Cardiac muscle cell (in vitro differentiated cells and primary cell): ENCODE measurements at regions not wholly inside any gene's neighbourhood (a gene's known extent, or its start where the extent isn't known, plus 50 kb on each side); places are given as distances from the start of the nearest gene placed in this dataset.

Experiments
- DNase-seq, 2 donors: peaks; one replicate each; pipeline versions ENCODE4 v3.0.0 to v3.0.0-alpha.2; 2010 to 2017; ENCODE audit warnings: low read depth in 1 of 2, low spot score in 1 of 2
- H3K27ac ChIP-seq: fragments of 200-600 bp; sonication (generic); 2 replicates; pipeline ENCODE4 v1.5.1; 2016
- H3K27me3 ChIP-seq: fragments of 200-600 bp; sonication (generic); 2 replicates; pipeline ENCODE4 v1.6.0; 2016; ENCODE audit warnings: control low read depth
- H3K36me3 ChIP-seq: fragments of 200-600 bp; sonication (generic); 2 replicates; pipeline ENCODE4 v1.5.1; 2016; ENCODE audit warnings: control low read depth
- H3K4me1 ChIP-seq: fragments of 200-600 bp; sonication (generic); 2 replicates; pipeline ENCODE4 v1.8.1; 2017; ENCODE audit warnings: low read depth, mild to moderate bottlenecking, mixed run types
- H3K4me3 ChIP-seq: fragments of 200-600 bp; sonication (generic); 2 replicates; pipeline ENCODE4 v1.5.1; 2016; ENCODE audit warnings: mild to moderate bottlenecking
- H3K9me3 ChIP-seq: fragments of 200-600 bp; sonication (generic); 2 replicates; pipeline ENCODE4 v1.5.1; 2017; ENCODE audit warnings: low read depth, mild to moderate bottlenecking, control low read depth
- TF ChIP-seq, protein P1 (sequence below): IDR thresholded peaks from 2 replicates; pipeline ENCODE4 v1.5.1; 2012; ENCODE audit warnings: low read depth, mild to moderate bottlenecking, low read length

DNA sequence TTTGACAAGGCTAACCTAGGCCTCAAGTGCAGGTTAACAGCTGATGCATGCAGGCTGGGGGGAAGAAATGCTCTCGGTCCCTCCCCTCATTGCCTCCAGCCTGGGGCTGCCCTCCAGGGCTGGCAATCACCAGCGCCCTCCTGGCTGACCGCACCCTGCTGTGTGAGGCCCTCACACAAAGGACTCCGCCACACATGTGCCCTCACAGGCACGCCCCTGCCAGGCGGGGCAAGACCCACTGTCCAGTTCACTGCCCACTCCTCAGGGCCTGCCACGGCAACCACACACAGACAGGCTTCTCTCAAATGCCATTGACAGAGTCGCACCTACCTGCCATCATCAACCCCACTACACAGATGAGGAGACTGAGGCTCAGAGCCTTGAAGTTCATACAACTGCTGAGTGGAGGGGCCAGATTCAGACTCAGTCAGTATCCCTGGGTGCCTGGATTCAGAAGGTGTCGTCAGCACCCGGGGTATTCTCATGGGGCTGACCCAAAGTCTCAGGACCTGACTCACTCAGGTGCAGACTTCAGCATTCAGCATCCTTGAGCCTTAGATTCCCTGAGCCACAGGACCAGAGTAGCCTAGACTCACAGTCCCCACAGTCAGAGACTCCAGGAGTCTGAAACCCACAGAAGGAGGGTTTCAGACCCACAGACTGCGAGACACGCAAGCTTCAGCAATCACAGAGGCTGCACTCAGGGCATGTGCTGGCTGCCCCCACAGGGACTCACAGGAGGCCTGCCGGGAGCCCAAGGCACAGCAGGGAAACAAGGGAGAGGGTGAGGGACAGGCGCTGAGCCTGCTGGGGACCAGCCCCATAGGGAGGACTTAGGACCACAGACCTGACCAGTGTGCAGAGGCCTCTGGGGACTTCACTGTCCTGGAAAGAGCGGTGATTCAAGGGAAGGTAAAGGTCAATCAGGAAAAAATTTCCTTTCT is 458.0 kb downstream of the MATN1 start:
- Histone ChIP-seq H3K4me1 (no peaks in the 10 kb centered on the region), H3K9me3 (no peaks in the 10 kb centered on the region), H3K27ac (no peak overlapping the region), H3K36me3 (no peaks in the 10 kb centered on the region), H3K4me3 (no peak overlapping the region), H3K27me3 (no peaks in the 10 kb centered on the region)
- no peak for DNase-seq
- TF ChIP-seq, protein P1, sequence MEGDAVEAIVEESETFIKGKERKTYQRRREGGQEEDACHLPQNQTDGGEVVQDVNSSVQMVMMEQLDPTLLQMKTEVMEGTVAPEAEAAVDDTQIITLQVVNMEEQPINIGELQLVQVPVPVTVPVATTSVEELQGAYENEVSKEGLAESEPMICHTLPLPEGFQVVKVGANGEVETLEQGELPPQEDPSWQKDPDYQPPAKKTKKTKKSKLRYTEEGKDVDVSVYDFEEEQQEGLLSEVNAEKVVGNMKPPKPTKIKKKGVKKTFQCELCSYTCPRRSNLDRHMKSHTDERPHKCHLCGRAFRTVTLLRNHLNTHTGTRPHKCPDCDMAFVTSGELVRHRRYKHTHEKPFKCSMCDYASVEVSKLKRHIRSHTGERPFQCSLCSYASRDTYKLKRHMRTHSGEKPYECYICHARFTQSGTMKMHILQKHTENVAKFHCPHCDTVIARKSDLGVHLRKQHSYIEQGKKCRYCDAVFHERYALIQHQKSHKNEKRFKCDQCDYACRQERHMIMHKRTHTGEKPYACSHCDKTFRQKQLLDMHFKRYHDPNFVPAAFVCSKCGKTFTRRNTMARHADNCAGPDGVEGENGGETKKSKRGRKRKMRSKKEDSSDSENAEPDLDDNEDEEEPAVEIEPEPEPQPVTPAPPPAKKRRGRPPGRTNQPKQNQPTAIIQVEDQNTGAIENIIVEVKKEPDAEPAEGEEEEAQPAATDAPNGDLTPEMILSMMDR: no peak

DNA sequence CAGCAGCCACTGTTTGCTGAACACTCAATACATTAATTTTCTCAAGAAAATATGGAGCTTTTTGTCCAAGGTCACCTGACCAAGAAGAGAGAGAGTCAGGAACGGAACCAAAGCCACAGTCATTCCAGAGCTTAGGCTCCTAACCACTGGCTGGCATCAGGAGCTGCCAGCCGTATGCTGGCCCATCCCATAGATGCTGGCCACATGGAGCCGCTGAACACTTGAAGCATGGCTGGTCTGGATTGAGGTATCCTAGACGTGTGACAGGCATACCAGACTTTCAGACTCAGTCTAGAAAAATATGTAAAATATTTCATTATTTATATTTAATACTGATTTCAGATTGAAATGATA is 458.7 kb downstream of the MATN1 start:
- H3K9me3 ChIP-seq: no peaks in the 10 kb centered on the region
- H3K27me3 ChIP-seq: no peaks in the 10 kb centered on the region
- no peak overlapping the region for H3K27ac ChIP-seq
- no peak overlapping the region for H3K4me3 ChIP-seq
- no peaks in the 10 kb centered on the region for H3K36me3 ChIP-seq
- DNase-seq: no peak
- TF ChIP-seq, protein P1: no peak
- H3K4me1 ChIP-seq: no peaks in the 10 kb centered on the region

DNA sequence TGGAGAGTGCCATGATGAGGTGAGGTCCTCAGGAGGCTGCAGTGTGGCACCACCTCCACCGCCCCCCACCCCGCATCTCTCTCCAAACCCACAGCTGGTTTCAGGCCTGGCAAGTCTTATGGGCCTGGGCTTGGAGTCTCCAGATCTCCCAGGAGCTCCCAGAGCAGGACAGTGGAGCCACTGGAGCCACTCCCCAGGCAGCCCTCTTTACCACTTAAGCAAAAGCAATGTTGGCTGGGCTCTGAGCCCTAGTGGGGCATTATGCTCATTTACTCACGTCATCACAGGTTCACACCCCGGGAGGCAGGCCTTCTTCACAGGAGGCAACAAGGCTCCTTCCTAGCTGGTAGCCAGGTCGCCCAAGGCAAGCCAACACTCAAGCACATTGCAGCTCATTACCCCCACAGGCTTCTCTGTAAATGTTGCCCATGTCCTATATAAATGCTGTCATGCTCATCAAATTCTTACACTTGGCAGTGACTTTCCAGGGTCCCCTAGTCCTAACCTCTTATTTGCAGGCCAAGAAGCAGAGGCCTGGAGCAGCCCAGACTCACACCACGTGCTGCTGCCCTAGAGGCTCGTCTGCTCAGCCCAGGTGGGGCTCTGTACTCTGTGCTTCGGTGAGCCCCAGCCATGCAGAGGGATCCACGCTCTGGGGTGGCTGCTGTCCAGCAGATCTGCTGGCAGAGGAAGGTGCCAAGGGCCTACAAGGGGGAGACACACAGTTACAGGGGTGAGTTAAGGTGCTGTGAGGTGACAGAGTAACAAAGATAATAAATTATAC is 459.3 kb downstream of the MATN1 start:
- Histone ChIP-seq H3K9me3 (no peaks in the 10 kb centered on the region), H3K4me1 (no peaks in the 10 kb centered on the region), H3K27ac (no peak overlapping the region), H3K4me3 (no peak overlapping the region), H3K36me3 (no peaks in the 10 kb centered on the region), H3K27me3 (no peaks in the 10 kb centered on the region)
- peak in 1 of 2 donors; percentile 25 for DNase-seq
- TF ChIP-seq, protein P1: no peak

DNA sequence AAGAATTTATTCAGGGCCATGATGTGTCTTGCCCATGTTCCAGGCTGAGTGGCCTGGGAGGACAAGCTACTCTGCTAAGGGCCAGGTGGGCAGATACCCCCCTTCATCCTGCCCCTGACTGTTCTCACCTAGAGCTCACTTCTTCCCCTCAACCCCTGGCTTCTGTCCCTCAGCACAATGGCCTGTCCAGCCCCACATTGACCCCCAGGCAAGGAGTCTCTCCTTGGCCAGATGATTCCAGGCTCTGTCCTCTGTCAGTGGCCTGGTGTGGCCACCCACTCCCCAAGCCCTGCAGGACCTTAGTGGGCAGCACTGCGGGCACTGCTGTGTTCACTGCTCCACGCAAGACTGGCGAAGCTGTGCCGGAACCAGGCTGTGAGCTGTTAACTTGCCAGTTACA is 460.0 kb downstream of the MATN1 start:
- TF ChIP-seq, protein P1: no peak
- H3K27ac ChIP-seq: no peak overlapping the region
- no peaks in the 10 kb centered on the region for H3K4me1 ChIP-seq
- H3K36me3 ChIP-seq: no peaks in the 10 kb centered on the region
- H3K9me3 ChIP-seq: no peaks in the 10 kb centered on the region
- H3K4me3 ChIP-seq: no peak overlapping the region
- no peak for DNase-seq
- H3K27me3 ChIP-seq: no peaks in the 10 kb centered on the region

DNA sequence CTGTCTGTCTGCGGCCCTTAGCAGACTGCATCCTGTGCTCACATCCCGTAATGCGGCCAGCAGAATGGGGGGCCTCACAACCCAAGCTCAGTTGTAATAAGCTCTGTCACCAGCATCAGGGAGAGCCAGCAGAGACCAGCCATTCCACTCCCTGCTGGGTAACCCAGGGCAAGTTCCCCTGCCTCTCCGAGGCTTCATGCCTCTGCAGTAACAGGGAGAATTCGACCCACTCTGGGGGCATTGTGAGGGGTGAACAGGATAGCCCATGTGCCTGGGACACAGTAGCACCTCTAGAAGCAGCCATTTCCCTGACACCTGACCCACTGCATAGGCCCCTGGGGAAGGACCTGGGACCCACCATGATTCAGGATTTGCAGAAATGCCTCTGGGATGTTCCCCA is 461.2 kb downstream of the MATN1 start:
- H3K27me3 ChIP-seq: no peaks in the 10 kb centered on the region
- no peaks in the 10 kb centered on the region for H3K36me3 ChIP-seq
- H3K9me3 ChIP-seq: no peaks in the 10 kb centered on the region
- TF ChIP-seq, protein P1: no peak
- H3K27ac ChIP-seq: no peak overlapping the region
- no peak for DNase-seq
- no peaks in the 10 kb centered on the region for H3K4me1 ChIP-seq
- no peak overlapping the region for H3K4me3 ChIP-seq
